ENCODE measurements at regions not wholly inside any gene's neighbourhood (a gene's known extent, or its start where the extent isn't known, plus 50 kb on each side); places are given as distances from the start of the nearest gene placed in this dataset.

DNA sequence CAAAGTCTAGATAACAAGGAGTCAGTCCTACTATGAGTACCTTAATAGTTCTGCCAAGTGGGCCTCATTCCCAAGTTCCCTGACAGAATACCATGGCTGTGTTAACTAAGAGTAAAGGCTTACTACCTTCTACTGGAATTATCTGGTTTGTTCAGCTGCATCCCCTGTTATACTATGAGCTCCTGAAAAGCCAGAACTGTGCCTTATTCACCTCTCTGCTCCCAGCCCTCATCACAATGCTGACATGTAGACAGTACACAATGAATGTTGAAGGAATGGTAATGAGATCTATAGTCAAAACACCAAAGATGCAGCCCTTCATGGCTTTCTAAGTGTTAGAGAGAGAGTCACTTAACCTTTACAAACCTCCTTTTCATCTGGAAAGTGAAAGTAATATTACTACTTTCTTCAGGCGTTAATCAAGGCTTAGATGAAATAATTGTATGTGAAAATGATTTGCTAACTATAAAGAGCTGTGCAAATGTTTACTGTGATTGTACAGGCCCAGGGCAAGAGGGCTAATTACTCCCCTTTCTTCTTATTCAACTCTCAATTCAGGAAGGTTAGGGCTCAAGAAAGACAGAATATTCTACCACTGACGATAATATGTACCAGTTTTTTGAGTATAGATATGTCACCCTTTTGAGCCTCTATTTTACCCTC lies 70.3 kb upstream of the MROH9 start:
- no peak for TF ChIP-seq HDAC6 (IDR thresholded peaks at IDR 0.05; ENCODE audit: unreplicated experiment)
- 0 out of 2 replicates have a peak, but pooled peaks have one; percentile 27 for TF ChIP-seq DPF2 (IDR thresholded peaks at IDR 0.05)

DNA sequence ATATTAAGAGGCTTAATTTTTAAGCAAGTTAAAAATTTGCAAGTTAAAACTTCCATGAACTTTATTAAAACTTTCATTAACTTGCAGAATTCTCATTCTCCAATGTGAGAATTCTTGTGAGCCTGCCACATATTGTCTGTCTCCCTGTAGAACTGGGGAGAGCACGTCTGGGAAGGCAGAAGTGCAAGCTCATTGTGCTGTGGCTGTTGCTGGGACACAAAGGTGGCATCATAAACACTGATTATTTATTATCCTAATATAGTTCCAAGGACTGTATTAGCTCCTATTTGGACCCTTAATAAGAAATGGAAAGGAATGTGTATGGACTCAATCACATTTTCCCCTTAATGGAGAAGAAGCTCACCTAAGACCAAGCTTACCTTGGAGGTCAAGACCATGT lies 68.7 kb upstream of the MROH9 start:
- SMC1A ChIA-PET (ENCODE audit: uncharacterized antibody, unreplicated experiment), result no interaction called here
- Histone ChIP-seq H3K36me3 (ENCODE audit: control insufficient read depth in 2 of 2, insufficient read depth in 2 of 2, low read length in 1 of 2) (no peaks in the 10 kb centered on the region), H3K27me3 (replicated peaks in 1 of 2; ENCODE audit: control insufficient read depth in 2 of 2, insufficient read depth in 2 of 2, low read length in 1 of 2) (no peaks in the 10 kb centered on the region), H3K9me3 (replicated peaks; ENCODE audit: control insufficient read depth, insufficient read depth, low read length) (no peaks in the 10 kb centered on the region), H3K4me3 (no peak overlapping the region), H3K4me2 (ENCODE audit: control insufficient read depth, insufficient read depth) (no peak overlapping the region), H4K20me1 (ENCODE audit: control insufficient read depth, insufficient read depth) (no peaks in the 10 kb centered on the region), H3K9ac (ENCODE audit: control insufficient read depth, insufficient read depth, low read length) (no peak overlapping the region), H2AFZ (ENCODE audit: control insufficient read depth, low read depth, low read length) (no peak overlapping the region), H3K27ac (ENCODE audit: control insufficient read depth, insufficient read depth) (no peak overlapping the region), H3K4me1 (ENCODE audit: control insufficient read depth, insufficient read depth, low read length) (no peaks in the 10 kb centered on the region), H3K79me2 (ENCODE audit: control insufficient read depth, insufficient read depth, low read length) (no peaks in the 10 kb centered on the region)
- RAD21 ChIA-PET (ENCODE audit: unreplicated experiment), result no interaction called here
- TF ChIP-seq, protein P1, sequence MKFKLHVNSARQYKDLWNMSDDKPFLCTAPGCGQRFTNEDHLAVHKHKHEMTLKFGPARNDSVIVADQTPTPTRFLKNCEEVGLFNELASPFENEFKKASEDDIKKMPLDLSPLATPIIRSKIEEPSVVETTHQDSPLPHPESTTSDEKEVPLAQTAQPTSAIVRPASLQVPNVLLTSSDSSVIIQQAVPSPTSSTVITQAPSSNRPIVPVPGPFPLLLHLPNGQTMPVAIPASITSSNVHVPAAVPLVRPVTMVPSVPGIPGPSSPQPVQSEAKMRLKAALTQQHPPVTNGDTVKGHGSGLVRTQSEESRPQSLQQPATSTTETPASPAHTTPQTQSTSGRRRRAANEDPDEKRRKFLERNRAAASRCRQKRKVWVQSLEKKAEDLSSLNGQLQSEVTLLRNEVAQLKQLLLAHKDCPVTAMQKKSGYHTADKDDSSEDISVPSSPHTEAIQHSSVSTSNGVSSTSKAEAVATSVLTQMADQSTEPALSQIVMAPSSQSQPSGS (IDR thresholded peaks at IDR 0.05; ENCODE audit: low read length), result no peak
- no peak for TF ChIP-seq LARP7 (IDR thresholded peaks at IDR 0.05)
- no peak for TF ChIP-seq IKZF2 (IDR thresholded peaks at IDR 0.05)
- TF ChIP-seq IKZF1 (conservative IDR thresholded peaks at IDR 0.05), result no peak
- no peak for TF ChIP-seq SUPT20H (IDR thresholded peaks at IDR 0.05; ENCODE audit: borderline replicate concordance, control insufficient read depth, low read depth, low read length)
- TF ChIP-seq YBX1 (IDR thresholded peaks at IDR 0.05), result no peak
- ATAC-seq (no peak), DNase-seq (ENCODE audit: low read depth, low spot score) (no peak), FAIRE-seq (no peak)
- CTCF ChIA-PET, result no interaction called here
- POLR2A ChIA-PET, result no interaction called here
- intact Hi-C loops (cut with micrococcal nuclease; ENCODE audit: unreplicated experiment), result no loop called here
- in situ Hi-C loops (cut with MboI), result no loop called here
- no TSS peak for BruUV-seq (replicated peaks)
- 0% methylated on average over 1 of the region's 1 CpG for WGBS (ENCODE audit: insufficient coverage, insufficient replicate concordance, low lambda C conversion rate, missing lambda C conversion rate)

More for the DNA sequence above, 70.3 kb upstream of the MROH9 start:
- no peak overlapping the region for H3K4me2 ChIP-seq (ENCODE audit: control insufficient read depth, insufficient read depth)
- H3K4me3 ChIP-seq, result no peak overlapping the region
- H3K9ac ChIP-seq (ENCODE audit: control insufficient read depth, insufficient read depth, low read length), result no peak overlapping the region
- DNase-seq (ENCODE audit: low read depth, low spot score) (no peak), ATAC-seq (peak; percentile 64), FAIRE-seq (no peak)
- CTCF ChIA-PET, result interaction anchor here (1.0 to 1.7 kb wide), 4 partner anchors 17 to 935 kb away, joined by 3 to 5 read pairs (median 4); no protein-coding TSS in a partner anchor
- BruUV-seq (replicated peaks), result no TSS peak
- H3K36me3 ChIP-seq (ENCODE audit: control insufficient read depth in 2 of 2, insufficient read depth in 2 of 2, low read length in 1 of 2), result no peaks in the 10 kb centered on the region
- H2AFZ ChIP-seq (ENCODE audit: control insufficient read depth, low read depth, low read length), result peak overlapping the region; percentile 24; the same call in 1 of the 2 replicates
- H3K27me3 ChIP-seq (replicated peaks in 1 of 2; ENCODE audit: control insufficient read depth in 2 of 2, insufficient read depth in 2 of 2, low read length in 1 of 2), result no peaks in the 10 kb centered on the region
- POLR2A ChIA-PET, result no interaction called here
- intact Hi-C loops (cut with micrococcal nuclease; ENCODE audit: unreplicated experiment) (no loop called here), in situ Hi-C loops (cut with MboI) (no loop called here)
- RAD21 ChIA-PET (ENCODE audit: unreplicated experiment), result interaction anchor here (0.6 to 1.2 kb wide), 3 partner anchors 13 to 192 kb away, joined by 3 read pairs; no protein-coding TSS in a partner anchor
- SMC1A ChIA-PET (ENCODE audit: uncharacterized antibody, unreplicated experiment), result interaction anchor here (1.0 to 2.3 kb wide), 6 partner anchors 8 to 192 kb away, joined by 3 to 8 read pairs (median 4); no protein-coding TSS in a partner anchor
- WGBS (ENCODE audit: insufficient coverage, insufficient replicate concordance, low lambda C conversion rate, missing lambda C conversion rate), result 5% methylated on average over 2 of the region's 2 CpGs
- H4K20me1 ChIP-seq (ENCODE audit: control insufficient read depth, insufficient read depth), result no peaks in the 10 kb centered on the region
- no peak overlapping the region; the same call in 1 of the 2 replicates for H3K27ac ChIP-seq (ENCODE audit: control insufficient read depth, insufficient read depth)
- H3K9me3 ChIP-seq (replicated peaks; ENCODE audit: control insufficient read depth, insufficient read depth, low read length), result no peaks in the 10 kb centered on the region
- H3K79me2 ChIP-seq (ENCODE audit: control insufficient read depth, insufficient read depth, low read length), result no peaks in the 10 kb centered on the region
- no peaks in the 10 kb centered on the region for H3K4me1 ChIP-seq (ENCODE audit: control insufficient read depth, insufficient read depth, low read length)
